ENCODE measurements at regions not wholly inside any gene's neighbourhood (a gene's known extent, or its start where the extent isn't known, plus 50 kb on each side); places are given as distances from the start of the nearest gene placed in this dataset.
"Not testable (repeated sequence)": the region's sequence is repeated elsewhere in the genome, so short reads cannot be mapped to it uniquely, and the experiment has no call there.

DNA sequence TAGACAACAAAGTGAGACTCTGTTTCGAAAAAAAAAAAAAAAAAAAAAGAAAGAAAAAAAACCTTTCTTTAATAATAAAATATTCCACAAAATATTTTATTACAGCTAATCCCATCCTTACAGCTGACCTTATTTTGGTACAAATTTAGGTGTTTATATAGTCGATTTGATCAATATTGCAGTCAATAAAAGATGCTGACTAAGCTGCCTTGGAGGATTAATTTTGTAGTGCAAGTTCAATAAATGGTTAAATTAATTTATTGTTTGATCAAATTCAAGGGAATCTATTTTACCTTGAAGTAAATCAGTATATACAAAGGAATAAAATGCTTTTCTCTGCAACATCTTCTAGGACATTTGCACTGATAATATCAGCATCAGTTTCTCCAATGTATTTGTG lies 1764.3 kb downstream of the NCAM2 start:
- DNase-seq (ENCODE audit: low spot score) = no peak

DNA sequence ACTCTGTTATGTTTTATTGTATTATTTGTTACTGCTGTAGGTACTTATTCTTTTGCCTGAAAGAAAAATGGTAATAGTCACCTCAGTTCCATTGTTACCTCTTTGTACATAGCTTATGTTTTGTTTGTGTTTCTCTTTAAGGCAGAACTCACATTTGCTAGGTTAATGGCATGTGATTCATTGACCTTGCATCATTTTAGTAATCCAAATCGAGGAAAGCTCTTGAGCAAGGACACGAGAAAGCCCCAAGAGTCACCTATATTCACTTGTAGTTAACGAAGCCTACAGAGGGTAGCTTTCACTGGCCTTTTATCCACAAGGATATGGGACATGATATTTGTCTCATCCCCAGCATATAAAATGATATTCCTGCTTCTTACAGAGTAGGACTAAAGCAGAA lies 1765.2 kb downstream of the NCAM2 start:
- no peak for DNase-seq (ENCODE audit: low spot score)

DNA sequence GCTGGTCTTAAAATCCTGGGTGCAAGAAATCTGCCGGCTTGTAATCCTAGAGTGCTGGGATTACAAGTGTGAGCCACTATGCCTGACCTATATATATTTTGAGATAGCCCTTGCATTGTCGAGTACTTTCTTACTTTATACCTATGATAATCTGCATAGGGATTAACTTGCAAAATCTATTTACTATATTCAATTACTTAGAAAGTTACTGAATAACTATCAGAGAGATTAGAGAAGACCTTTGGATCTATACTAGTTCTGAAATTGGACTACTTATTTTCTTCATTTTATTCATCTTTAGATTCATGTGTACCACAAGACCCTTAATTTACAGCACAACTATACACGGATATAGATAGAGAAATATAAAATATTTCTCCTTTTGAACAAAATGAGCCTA lies 1766.0 kb downstream of the NCAM2 start:
- no peak for DNase-seq (ENCODE audit: low spot score)

DNA sequence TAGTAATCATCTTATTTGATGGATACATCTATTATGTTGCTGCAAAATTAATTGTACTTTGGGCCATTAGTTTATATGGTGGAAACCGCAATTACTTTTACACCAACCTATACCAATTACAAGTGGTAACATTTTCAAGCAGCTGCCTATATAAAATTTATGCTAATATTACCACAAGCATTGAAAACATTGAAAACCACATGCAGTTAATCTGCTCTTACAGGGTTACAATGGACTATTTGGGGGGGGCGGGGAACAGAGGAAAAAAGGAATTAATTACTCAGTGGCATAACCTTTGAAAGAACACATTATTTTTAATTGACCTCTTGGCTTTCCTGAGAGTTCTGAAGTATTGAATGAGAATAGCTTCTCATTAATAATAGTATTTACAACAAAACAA lies 1793.2 kb downstream of the NCAM2 start:
- DNase-seq (ENCODE audit: low spot score) = no peak

DNA sequence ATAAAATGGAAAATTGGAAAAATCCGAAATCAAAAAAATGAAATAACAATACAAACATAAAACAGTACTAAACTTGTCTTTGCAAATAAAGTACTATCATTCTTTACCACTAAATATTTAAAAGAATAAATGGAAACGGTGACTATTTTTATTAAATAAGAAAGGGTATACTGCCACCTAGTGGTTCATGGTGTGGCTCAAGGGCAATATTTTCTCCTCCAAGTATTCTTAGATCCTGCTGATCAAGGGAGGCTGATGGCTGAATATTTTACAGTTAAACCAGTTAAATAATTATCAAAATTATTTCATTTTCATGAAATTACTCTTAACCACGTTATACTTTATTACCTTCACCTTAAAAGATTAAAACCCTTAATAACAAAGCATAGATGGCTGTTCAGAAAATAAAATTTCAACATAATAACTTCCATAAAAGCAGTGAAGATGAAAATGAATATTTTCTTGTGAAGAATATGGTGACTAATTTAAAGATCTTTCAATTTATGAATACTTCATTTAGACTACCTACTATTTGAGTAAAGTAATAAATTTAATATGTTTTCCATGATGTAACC lies 1793.9 kb downstream of the NCAM2 start:
- peak; percentile 54 for DNase-seq (ENCODE audit: low spot score)

DNA sequence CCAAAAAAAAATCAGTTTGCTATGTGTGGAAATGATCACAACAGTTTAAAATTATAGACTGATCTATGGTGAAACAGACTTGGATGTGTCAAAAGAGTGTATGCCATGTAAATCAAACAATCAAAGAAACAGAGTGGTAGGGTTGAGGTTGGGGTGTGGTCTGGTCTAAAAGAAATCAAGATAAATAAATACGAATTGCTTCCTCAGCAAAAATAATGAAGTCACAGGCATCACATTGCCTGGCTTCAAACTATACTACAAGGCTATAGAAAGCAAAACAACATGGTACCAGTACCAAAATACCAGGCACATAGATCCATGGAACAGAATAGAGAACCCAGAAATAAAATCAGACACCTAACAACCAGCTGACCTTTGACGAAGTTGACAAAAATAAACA lies 1796.9 kb downstream of the NCAM2 start:
- no peak for DNase-seq (ENCODE audit: low spot score)

DNA sequence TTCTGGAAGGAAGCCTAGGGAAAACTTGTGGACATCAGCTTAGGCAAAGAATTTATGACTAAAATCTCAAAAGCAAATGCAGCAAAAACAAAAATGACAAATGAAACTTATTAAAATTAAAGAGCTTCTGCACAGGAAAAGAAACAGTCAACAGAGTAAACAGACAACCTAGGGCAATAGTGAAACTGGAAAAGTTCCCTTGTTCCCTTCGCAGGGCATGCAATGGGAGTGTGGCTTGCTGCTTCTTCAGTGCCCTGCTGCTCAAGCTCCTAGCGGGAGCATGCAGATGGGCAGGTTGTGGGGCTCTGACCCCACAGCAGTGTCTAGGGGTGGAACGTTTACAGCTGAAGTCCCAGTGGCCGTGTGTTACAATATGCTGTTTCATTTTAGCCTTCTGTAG lies 1797.4 kb downstream of the NCAM2 start:
- DNase-seq (ENCODE audit: low spot score) = no peak

DNA sequence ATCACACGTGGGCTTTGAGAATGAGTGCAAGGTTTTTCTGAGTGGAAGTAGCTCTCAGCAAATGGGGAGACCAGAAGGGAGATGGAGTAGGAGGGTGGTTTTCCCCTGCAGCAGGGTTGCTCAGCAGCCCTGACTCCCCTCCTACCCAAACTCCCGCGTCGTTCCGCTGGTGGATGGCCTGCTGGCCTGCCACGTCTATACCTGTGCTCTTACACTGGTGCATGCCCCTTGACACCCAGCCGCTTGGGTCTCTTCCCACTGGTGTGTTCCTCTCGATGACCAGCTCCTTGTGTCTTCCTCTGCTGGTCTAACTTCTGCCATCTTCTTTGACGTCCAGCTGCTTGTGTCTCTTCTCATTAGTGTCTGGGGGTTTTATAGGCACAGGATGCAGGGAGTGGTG lies 1797.9 kb downstream of the NCAM2 start:
- no peak for DNase-seq (ENCODE audit: low spot score)

DNA sequence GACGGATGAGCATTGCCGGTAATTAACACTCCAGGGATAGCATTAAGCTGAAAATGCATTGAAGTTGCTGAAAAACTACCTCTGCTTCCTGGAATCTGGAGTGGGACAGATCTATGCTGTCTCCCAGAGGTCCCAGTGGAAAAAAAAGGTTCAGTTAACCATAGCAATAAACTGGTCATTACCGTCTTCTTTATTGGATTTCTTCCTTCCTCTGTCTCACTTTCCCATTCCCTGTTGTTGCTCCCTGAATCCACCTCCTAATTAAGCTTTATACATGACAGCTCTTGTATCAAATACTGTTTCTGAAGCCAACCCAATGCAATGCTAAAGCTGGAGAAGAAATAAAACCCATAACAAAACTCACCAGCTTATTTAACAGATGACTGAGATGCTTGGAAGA lies 1805.9 kb downstream of the NCAM2 start:
- no peak for DNase-seq (ENCODE audit: low spot score)

DNA sequence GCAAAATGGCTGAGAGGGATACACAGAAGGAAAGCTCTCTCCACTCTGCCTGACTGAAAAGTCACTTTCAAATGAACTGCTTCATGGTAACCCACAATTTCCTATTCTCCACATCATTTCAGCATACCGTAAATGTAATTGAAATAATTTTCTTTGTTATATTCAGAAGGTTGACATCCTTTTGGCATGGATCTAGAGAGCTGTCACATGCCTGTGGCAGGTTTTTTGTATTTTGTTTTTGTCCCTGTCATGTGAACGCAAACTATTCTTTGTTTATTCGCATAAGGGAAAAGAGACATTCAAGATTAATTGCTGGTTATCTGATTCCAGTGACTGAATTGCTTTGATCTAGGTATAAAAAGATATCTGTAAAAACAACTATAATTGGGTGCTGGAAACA lies 1808.1 kb downstream of the NCAM2 start:
- no peak for DNase-seq (ENCODE audit: low spot score)

DNA sequence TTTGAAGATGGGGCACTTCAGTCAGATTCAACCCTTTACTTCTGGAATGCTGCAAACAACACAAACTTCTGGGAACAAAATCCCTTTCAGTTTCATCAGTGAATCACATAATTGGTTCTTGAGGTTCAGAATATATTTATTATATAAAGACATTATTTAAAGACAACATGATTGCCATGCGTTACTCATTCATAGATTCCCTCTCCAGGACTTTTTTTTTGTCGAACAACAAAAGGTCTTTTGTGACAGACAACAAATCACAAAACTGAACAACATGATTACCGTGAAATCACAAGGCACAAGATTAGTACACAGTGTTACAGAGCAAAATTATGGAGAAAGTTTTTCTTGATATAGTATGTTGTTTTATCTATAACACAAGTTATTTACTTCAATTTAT lies 1815.0 kb downstream of the NCAM2 start:
- DNase-seq (ENCODE audit: low spot score) = no peak

DNA sequence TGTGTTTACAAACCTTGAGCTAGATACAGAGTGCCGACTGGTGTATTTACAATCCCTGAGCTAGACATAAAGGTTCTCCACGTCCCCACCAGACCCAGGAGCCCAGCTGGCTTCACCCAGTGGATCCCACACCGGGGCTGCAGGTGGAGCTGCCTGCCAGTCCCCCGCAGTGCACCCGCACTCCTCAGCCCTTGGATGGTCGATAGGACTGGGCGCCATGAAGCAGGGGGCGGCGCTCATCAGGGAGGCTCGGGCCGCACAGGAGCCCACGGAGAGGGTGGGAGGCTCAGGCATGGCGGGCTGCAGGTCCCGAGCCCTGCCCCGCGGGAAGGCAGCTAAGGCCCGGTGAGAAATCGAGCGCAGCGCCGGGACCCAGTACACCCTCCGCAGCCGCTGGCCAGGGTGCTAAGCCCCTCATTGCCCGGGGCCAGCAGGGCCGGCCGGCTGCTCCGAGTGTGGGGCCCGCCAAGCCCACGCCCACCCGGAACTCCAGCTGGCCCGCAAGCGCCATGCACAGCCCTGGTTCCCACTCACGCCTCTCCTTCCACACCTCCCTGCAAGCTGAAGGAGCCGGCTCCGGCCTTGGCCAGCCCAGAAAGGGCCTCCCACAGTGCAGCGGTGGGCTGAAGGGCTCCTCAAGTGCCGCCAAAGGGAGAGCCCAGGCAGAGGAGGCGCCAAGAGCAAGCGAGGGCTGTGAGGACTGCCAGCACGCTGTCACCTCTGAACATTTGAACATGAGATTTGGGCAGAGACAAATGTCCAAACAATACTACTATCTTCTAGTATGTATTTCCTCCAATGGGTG lies 1820.7 kb downstream of the NCAM2 start:
- DNase-seq (ENCODE audit: low spot score) = not testable (repeated sequence)

DNA sequence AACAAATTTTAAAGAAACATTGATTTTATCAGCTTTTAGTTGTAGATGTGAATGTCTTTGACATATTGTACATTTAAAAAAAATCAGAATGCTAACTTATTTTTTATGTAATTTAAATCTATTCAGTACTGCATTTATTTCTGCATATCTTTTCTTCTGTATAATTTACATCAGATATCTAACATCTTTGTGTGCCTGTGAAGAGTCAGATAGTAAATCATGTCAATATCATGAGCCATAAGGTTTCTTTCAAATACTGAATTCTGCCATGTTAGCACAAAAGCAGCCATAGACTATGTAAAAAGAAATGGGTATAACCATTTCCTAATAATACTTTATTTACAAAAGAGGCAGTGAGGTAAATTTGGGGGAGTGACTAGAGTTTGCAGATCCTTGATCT lies 1829.2 kb downstream of the NCAM2 start:
- no peak for DNase-seq (ENCODE audit: low spot score)

DNA sequence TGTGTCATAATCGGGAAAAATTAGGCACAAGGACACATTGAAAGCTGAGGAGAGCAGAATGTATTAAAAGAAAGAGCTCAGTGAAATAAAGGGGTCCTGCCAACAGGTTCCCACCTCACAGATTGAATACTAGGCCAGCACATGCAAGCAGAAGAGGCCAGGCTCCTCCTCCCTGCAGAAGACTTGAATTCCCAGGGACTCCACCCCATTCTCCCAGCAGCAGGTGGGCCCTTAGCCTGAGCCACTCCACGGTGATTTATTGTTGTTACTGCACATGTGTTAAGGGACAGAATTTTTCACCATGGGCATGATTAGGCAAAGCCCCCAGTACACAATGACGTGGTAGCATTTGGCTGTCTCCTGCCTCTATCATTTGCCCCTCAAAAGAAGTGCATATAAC lies 1844.7 kb downstream of the NCAM2 start:
- no peak for DNase-seq (ENCODE audit: low spot score)

DNA sequence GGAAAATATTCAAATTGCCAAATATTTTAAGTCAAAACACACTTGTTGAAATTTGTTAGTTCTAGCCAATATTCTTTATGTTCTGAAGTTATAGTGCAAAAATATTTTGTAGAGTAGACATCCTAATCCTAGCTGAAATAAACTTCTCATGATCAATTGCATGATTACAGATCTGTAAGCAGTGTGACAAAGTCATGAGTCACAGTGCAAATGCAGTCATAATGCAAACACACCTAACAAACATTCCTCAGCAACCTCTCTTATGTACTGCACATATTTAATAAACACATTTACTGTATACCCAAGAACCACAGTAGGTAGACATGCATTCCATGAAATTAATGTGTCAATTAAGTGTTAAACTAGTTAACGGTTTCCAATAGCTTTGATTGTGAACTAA lies 1857.4 kb downstream of the NCAM2 start:
- DNase-seq (ENCODE audit: low spot score) = no peak

DNA sequence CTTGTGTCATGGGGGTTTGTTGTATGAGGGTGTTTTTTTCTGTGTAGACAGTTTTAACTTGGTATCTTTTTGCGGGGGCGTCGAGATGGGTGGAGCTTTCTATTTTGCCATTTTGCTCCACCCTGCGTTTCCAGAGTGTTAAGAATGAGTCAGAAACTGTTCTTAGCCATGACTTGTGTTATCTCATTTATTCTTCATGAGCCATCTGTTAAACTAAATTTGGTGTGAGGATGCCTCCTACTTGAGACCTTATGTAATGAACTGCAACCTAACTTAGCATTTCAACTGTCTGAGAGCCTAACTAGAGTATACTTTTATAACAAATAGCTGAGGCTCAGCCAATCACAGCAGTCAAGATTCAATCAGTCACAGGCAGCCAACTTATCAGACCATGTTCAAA lies 1873.5 kb downstream of the NCAM2 start:
- no peak for DNase-seq (ENCODE audit: low spot score)

DNA sequence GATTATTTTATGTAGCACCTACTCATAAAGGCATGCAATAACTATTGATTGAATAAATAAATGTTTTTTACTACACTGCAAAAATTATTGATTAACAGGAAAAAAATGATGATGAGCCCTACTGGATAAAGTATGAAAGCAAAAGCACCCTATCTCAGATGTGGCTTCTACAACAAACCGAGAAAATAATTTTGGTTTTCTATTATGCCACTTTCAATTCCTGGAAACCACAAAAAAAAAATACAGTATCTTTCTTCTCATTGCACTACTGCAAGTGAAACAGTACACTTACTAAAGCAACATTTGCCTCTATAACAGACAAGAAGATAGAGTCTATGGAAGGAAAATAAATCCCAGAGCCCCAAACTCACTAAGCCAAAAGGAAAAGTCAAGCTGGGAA lies 1882.4 kb downstream of the NCAM2 start:
- no peak for DNase-seq (ENCODE audit: low spot score)

DNA sequence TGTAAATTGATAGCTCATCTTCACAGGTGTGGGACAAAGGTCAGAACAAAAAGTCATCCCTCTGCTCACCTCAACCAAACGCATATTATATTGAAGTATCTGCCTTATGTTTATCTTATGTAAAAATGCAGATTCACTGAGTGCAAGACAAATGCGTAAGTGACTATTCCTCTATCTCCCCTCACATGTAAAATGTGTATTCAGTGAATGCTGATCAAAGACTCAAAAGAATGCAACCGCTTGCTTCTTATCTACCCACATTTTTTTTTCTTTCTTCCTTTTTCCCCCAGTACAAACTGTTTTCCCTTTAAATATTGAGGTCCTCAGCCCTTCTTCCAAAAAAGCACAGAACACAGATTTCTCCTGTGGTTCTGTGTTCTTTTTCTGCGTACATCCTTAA lies 1882.9 kb downstream of the NCAM2 start:
- DNase-seq (ENCODE audit: low spot score) = no peak

DNA sequence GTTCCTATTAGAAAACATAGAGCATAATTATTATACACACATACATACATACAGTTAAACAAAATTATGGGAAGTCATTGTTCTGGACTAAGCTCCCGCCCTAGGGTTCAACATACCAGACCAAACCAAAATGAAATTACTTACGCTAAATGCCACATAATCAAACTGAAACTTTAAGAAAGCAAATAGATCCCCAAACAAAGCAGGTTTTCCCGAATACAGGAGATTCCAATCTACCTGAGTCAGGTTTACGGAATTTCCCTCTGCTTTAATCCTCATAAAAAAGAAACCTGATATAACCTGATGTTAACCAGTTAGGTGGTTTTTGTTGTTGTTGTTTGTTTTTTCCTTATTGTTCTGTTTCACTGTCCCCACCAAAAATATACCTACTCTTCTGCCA lies 1886.9 kb downstream of the NCAM2 start:
- DNase-seq (ENCODE audit: low spot score) = no peak

DNA sequence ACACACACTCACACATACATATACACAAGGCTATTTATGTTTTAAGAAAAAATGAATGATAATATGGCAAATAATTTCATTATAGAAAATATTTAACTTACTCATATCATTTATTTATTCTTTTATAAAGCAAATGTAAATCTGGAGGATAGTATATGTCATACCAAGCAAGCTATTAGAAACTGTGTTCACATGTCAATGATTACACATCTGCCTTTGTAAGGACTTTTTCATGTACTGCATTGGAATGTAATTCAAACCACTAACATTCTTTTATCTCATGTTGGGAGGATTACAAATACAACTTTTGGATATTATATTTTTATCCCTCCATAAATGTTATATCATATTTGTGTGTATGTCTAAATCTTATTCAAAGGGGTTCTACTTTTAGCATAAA lies 1887.4 kb downstream of the NCAM2 start:
- DNase-seq (ENCODE audit: low spot score) = no peak

DNA sequence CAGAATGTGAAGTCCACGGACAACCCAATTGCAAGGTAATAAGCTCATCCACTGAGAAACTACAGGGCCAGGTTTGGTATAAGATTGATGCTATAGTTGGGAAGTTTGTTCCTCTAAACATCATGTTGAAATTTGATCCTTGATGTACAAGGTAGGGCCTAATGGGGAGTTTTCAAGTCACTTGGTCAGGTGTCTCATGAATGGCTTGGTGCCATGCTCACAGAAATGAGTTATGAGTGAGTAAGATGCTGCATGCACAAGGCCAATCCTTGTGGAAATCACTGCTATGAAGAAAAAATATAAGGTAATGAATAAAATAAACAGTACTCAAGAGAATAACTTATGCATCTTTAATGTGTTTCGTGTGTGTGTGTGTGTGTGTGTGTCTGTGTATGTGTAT lies 1891.2 kb downstream of the NCAM2 start:
- no peak for DNase-seq (ENCODE audit: low spot score)

DNA sequence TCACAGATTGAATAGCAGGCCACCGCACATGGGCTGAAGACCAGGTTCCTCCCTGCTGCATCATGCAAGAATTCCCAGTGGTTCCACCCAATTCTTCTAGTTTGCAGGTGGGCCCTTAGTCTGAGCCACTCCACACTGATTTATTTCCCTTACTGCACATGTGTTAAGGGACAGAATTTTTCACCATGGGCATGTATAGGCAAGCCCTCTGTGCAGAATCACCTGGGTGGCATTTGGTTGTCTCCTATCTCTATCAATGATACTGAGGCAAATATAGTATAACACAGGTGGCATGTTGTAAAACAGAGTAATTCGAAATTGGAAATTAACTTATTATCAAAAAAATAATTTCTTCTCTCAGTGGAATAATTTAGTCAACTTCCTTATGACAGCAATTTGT lies 1892.4 kb downstream of the NCAM2 start:
- DNase-seq (ENCODE audit: low spot score) = no peak

DNA sequence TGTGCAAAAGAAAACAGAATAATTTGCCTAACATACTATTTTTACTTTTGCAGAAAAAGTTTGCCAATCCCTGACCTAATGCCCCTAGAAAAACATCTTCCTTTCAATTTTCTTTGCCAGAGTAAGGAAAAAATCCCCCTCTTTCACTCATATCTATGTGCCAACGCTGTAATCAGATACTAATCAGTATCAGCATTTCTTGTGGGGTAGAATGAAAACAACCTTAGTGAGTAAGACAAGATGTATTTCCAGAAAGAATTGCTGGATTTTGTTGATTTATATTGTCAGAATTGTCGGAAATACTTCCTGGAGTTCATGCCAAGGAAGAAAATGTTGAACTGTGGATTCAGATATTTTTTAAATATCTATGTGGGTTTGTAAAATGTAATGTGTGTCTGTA lies 1893.8 kb downstream of the NCAM2 start:
- no peak for DNase-seq (ENCODE audit: low spot score)

DNA sequence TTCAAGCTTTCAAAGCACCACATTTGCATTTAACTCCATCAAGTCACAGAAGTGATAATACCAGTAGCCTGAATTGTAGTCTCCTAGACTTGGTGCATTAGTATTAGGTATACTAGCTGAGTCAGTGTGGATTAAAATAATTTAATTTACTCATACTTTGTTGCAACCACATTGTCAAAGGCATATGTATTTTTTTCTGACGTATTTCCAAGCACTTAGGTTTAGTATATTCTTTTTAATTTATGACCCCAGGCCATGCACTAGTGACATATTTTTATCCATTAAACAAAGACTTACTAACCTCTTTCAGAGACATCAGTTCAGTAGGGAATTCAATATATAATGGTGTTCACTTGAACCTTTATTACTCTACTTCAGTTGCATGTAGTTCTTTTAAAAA lies 1894.5 kb downstream of the NCAM2 start:
- DNase-seq (ENCODE audit: low spot score) = no peak

Measured in Ammon's horn (tissue), 1 donor.